ENCODE measurements at regions not wholly inside any gene's neighbourhood (a gene's known extent, or its start where the extent isn't known, plus 50 kb on each side); places are given as distances from the start of the nearest gene placed in this dataset.

DNA sequence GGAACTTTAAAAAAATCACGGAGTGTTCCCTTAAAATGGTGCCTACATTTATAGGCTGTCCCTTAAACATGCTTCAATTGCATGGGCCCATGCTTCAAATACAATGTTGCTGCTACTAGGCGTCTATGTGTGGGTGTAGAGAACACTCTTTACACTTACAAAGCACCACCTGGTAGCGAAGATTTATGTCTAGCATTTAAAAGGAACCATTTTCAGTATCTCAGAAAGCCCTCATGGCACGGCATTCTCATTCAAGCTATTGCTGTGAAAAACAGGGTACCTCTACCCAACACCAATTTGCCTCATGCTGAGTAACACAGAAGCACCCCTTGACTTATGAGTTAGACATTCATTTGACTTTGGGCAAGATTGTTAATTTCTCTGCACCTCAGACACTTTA, 112.9 kb upstream of the CNTNAP5 start:
- Histone ChIP-seq H3K9me3 (ENCODE audit: control insufficient read depth, insufficient read depth, low read depth, low read length) (no peaks in the 10 kb centered on the region), H3K9ac (ENCODE audit: insufficient read depth, low read length) (no peak overlapping the region), H3K4me1 (ENCODE audit: control insufficient read depth, extremely low read depth, insufficient read depth, low read length) (no peaks in the 10 kb centered on the region), H3K27ac (ENCODE audit: insufficient read depth, low read length) (no peak overlapping the region), H3K4me2 (ENCODE audit: extremely low read depth, insufficient read depth, low read length) (no peak overlapping the region), H2AFZ (ENCODE audit: low read length) (no peak overlapping the region), H3K27me3 (ENCODE audit: control insufficient read depth, insufficient read depth, low read length) (no peaks in the 10 kb centered on the region), H3K36me3 (ENCODE audit: control insufficient read depth, insufficient read depth, low read length) (no peaks in the 10 kb centered on the region), H3K79me2 (ENCODE audit: control insufficient read depth, insufficient read depth, low read length) (no peaks in the 10 kb centered on the region), H4K20me1 (ENCODE audit: control insufficient read depth, extremely low read depth, insufficient read depth, low read length) (no peaks in the 10 kb centered on the region), H3K4me3 (replicated peaks in 1 of 4; ENCODE audit: control extremely low read depth in 1 of 4, insufficient read depth in 1 of 4, low read depth in 3 of 4, low read length in 4 of 4) (no peak overlapping the region)
- DNase-seq (ENCODE audit: low read depth in 2 of 2), result no peak
- TF ChIP-seq, protein P1, sequence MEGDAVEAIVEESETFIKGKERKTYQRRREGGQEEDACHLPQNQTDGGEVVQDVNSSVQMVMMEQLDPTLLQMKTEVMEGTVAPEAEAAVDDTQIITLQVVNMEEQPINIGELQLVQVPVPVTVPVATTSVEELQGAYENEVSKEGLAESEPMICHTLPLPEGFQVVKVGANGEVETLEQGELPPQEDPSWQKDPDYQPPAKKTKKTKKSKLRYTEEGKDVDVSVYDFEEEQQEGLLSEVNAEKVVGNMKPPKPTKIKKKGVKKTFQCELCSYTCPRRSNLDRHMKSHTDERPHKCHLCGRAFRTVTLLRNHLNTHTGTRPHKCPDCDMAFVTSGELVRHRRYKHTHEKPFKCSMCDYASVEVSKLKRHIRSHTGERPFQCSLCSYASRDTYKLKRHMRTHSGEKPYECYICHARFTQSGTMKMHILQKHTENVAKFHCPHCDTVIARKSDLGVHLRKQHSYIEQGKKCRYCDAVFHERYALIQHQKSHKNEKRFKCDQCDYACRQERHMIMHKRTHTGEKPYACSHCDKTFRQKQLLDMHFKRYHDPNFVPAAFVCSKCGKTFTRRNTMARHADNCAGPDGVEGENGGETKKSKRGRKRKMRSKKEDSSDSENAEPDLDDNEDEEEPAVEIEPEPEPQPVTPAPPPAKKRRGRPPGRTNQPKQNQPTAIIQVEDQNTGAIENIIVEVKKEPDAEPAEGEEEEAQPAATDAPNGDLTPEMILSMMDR (conservative IDR thresholded peaks at IDR 0.05 in 1 of 2, IDR thresholded peaks at IDR 0.05 in 1 of 2; ENCODE audit: low read depth in 1 of 2, low read length in 2 of 2), result no peak
- TF ChIP-seq EZH2 (IDR thresholded peaks at IDR 0.05; ENCODE audit: low read length, missing control alignments), result no peak

DNA sequence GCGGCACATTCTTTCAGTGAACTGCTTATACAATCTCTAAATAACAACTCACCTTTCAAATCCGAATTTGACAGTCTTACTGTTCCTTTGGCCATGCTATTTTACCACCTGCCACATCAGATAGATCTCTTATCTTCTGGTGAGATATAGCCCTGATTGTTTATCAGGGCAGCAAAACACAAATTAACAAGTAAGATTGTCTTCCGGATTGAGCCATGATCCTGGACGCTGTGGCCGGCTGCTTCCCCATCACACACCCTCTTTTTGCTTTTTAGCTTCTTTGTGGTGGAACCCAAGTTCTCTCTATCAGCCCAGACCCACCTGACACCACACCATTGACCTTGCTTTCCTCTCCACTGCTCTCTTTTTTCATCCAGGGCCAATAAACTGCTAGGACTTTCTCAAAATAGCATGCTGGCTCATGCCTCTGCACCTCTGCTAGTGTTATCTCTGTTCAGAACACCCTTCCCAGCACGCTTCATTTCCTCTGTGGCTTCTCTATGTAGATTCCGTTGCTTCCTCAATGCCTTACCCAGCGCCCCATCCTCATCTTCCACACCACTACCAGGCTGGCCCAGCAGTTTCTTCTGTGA, 111.8 kb upstream of the CNTNAP5 start:
- Histone ChIP-seq H3K9me3 (ENCODE audit: control insufficient read depth, insufficient read depth, low read depth, low read length) (no peaks in the 10 kb centered on the region), H2AFZ (ENCODE audit: low read length) (no peak overlapping the region), H3K4me3 (replicated peaks in 1 of 4; ENCODE audit: control extremely low read depth in 1 of 4, insufficient read depth in 1 of 4, low read depth in 3 of 4, low read length in 4 of 4) (no peak overlapping the region), H3K4me1 (ENCODE audit: control insufficient read depth, extremely low read depth, insufficient read depth, low read length) (no peaks in the 10 kb centered on the region), H3K27ac (ENCODE audit: insufficient read depth, low read length) (no peak overlapping the region), H3K79me2 (ENCODE audit: control insufficient read depth, insufficient read depth, low read length) (no peaks in the 10 kb centered on the region), H4K20me1 (ENCODE audit: control insufficient read depth, extremely low read depth, insufficient read depth, low read length) (no peaks in the 10 kb centered on the region), H3K9ac (ENCODE audit: insufficient read depth, low read length) (no peak overlapping the region), H3K27me3 (ENCODE audit: control insufficient read depth, insufficient read depth, low read length) (no peaks in the 10 kb centered on the region), H3K4me2 (ENCODE audit: extremely low read depth, insufficient read depth, low read length) (no peak overlapping the region), H3K36me3 (ENCODE audit: control insufficient read depth, insufficient read depth, low read length) (no peaks in the 10 kb centered on the region)
- no peak for DNase-seq (ENCODE audit: low read depth in 2 of 2)
- no peak for TF ChIP-seq EZH2 (IDR thresholded peaks at IDR 0.05; ENCODE audit: low read length, missing control alignments)
- TF ChIP-seq, protein P1 (conservative IDR thresholded peaks at IDR 0.05 in 1 of 2, IDR thresholded peaks at IDR 0.05 in 1 of 2; ENCODE audit: low read depth in 1 of 2, low read length in 2 of 2), result no peak

DNA sequence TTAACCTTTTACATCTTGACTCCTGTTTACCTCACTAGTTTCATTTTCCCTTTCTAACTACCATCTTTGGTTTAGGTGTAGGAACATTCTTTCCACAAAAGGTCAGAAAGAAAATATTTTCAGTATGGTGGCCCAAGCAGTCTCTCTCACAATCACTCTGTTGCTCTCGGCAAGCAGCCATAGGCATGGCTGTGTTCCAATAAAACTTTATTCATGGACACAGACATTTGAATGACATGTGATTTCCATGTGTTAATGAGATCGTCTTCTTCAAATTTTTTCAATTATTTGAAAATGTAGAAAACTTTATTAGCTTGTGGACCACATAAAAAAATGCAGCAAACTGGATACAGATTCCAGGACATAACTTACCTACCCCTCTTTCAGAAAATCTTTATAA, 109.7 kb upstream of the CNTNAP5 start:
- H3K4me3 ChIP-seq (replicated peaks in 1 of 4; ENCODE audit: control extremely low read depth in 1 of 4, insufficient read depth in 1 of 4, low read depth in 3 of 4, low read length in 4 of 4), result no peak overlapping the region

More for the DNA sequence above, 109.7 kb upstream of the CNTNAP5 start:
- Histone ChIP-seq H3K27ac (ENCODE audit: insufficient read depth, low read length) (no peak overlapping the region), H4K20me1 (ENCODE audit: control insufficient read depth, extremely low read depth, insufficient read depth, low read length) (no peaks in the 10 kb centered on the region), H3K4me1 (ENCODE audit: control insufficient read depth, extremely low read depth, insufficient read depth, low read length) (no peaks in the 10 kb centered on the region), H3K36me3 (ENCODE audit: control insufficient read depth, insufficient read depth, low read length) (no peaks in the 10 kb centered on the region), H3K27me3 (ENCODE audit: control insufficient read depth, insufficient read depth, low read length) (no peaks in the 10 kb centered on the region), H3K9me3 (ENCODE audit: control insufficient read depth, insufficient read depth, low read depth, low read length) (no peaks in the 10 kb centered on the region), H3K4me2 (ENCODE audit: extremely low read depth, insufficient read depth, low read length) (no peak overlapping the region), H3K9ac (ENCODE audit: insufficient read depth, low read length) (no peak overlapping the region), H3K79me2 (ENCODE audit: control insufficient read depth, insufficient read depth, low read length) (no peaks in the 10 kb centered on the region), H2AFZ (ENCODE audit: low read length) (no peak overlapping the region)
- TF ChIP-seq, protein P1 (conservative IDR thresholded peaks at IDR 0.05 in 1 of 2, IDR thresholded peaks at IDR 0.05 in 1 of 2; ENCODE audit: low read depth in 1 of 2, low read length in 2 of 2), result no peak
- TF ChIP-seq EZH2 (IDR thresholded peaks at IDR 0.05; ENCODE audit: low read length, missing control alignments), result no peak
- DNase-seq (ENCODE audit: low read depth in 2 of 2), result no peak
